ENCODE measurements at regions not wholly inside any gene's neighbourhood (a gene's known extent, or its start where the extent isn't known, plus 50 kb on each side); places are given as distances from the start of the nearest gene placed in this dataset.

DNA sequence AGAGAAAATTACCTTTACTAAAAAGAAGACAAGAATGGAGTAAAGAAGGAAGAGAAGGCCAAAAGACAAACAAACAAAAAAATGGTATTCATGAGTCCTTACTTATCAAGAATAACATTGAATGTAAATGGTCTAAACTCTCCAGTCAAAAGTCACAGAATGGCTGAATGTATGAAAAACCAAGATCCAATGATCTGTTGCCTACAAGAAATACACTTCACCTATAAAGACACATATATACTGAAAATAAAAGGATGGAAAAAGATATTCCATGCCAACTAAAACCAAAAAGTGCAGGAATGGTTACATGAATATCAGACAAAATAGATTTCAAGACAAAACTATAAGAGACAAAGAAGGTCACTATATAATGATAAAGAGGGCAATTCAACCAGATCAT, 65.0 kb upstream of the ASXL3 start:
- ChIA-PET POLR2A (no interaction called here), CTCF (no interaction called here)
- Histone ChIP-seq H3K27me3 (ENCODE audit: control insufficient read depth in 2 of 2, insufficient read depth in 2 of 2, low read length in 2 of 2) (no peaks in the 10 kb centered on the region), H3K9ac (replicated peaks; ENCODE audit: extremely low read depth, insufficient read depth, low read length) (no peak overlapping the region), H3K4me1 (ENCODE audit: control insufficient read depth, extremely low read depth, insufficient read depth, low read length) (no peaks in the 10 kb centered on the region), H3K27ac (ENCODE audit: insufficient read depth, low read depth, low read length) (no peak overlapping the region), H3K36me3 (ENCODE audit: control insufficient read depth in 2 of 2, extremely low read depth in 1 of 2, insufficient read depth in 2 of 2, low read length in 2 of 2) (no peaks in the 10 kb centered on the region), H4K20me1 (replicated peaks; ENCODE audit: control insufficient read depth, extremely low read depth, insufficient read depth, low read length) (no peaks in the 10 kb centered on the region), H3K79me2 (ENCODE audit: control insufficient read depth, insufficient read depth, low read length) (no peaks in the 10 kb centered on the region), H3K9me1 (replicated peaks; ENCODE audit: control insufficient read depth, extremely low read depth, insufficient read depth, low read length) (no peaks in the 10 kb centered on the region), H3K9me3 (replicated peaks; ENCODE audit: control insufficient read depth, insufficient read depth, low read length) (no peaks in the 10 kb centered on the region), H3K4me2 (ENCODE audit: insufficient read depth, low read length) (no peak overlapping the region), H3K4me3 (replicated peaks in 1 of 3; ENCODE audit: insufficient read depth in 1 of 3, low read depth in 1 of 3, low read length in 3 of 3) (no peak overlapping the region), H2AFZ (ENCODE audit: low read depth, low read length) (no peak overlapping the region)
- no peak for TF ChIP-seq GATA2 (IDR thresholded peaks at IDR 0.05; ENCODE audit: insufficient read depth, insufficient read length, low read depth, low read length)
- no peak for TF ChIP-seq JUN (IDR thresholded peaks at IDR 0.05; ENCODE audit: borderline replicate concordance, insufficient read depth, insufficient read length, low read depth)
- TF ChIP-seq, protein P1, sequence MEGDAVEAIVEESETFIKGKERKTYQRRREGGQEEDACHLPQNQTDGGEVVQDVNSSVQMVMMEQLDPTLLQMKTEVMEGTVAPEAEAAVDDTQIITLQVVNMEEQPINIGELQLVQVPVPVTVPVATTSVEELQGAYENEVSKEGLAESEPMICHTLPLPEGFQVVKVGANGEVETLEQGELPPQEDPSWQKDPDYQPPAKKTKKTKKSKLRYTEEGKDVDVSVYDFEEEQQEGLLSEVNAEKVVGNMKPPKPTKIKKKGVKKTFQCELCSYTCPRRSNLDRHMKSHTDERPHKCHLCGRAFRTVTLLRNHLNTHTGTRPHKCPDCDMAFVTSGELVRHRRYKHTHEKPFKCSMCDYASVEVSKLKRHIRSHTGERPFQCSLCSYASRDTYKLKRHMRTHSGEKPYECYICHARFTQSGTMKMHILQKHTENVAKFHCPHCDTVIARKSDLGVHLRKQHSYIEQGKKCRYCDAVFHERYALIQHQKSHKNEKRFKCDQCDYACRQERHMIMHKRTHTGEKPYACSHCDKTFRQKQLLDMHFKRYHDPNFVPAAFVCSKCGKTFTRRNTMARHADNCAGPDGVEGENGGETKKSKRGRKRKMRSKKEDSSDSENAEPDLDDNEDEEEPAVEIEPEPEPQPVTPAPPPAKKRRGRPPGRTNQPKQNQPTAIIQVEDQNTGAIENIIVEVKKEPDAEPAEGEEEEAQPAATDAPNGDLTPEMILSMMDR (IDR thresholded peaks at IDR 0.05; ENCODE audit: extremely low read depth in 1 of 2, insufficient read depth in 1 of 2, low read depth in 1 of 2, low read length in 2 of 2), result no peak
- no peak for FAIRE-seq
- intact Hi-C loops (cut with micrococcal nuclease), result no loop called here
- no peak for DNase-seq (ENCODE audit: low read depth, low spot score)
- no TSS peak for BruUV-seq (replicated peaks)
- dilution Hi-C loops (cut with MboI; ENCODE audit: extremely low pct_ligation_motif_present, low sequenced_read_pairs), result no loop called here

DNA sequence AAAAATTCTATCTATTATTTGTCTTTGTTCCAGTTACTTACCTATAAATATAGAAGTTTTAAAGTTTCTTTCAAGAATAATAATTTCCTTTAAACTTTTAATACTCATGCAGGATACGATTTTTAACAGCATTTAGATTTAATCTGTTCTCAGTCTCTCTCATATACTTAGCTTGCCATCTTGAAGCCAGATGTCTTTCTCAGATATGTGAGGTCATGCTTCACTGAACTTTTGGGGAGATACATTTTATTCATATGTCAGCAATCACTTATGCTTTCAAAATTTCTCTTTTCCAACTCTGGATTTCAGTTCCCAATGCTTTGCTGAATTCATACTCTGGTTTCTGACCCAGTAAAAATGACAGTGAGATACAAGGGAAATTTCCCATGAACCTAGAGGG, 66.5 kb upstream of the CCDC178 start:
- TF ChIP-seq JUN (IDR thresholded peaks at IDR 0.05; ENCODE audit: borderline replicate concordance, insufficient read depth, insufficient read length, low read depth) (no peak), FOS (IDR thresholded peaks at IDR 0.05; ENCODE audit: borderline replicate concordance, insufficient read depth, low read length) (no peak), GATA2 (IDR thresholded peaks at IDR 0.05; ENCODE audit: insufficient read depth, insufficient read length, low read depth, low read length) (no peak), MYC (IDR thresholded peaks at IDR 0.05; ENCODE audit: low read depth, low read length) (no peak), EZH2 (IDR thresholded peaks at IDR 0.05; ENCODE audit: borderline replicate concordance, low read depth, low read length, severe bottlenecking) (no peak), POLR2A (IDR thresholded peaks at IDR 0.05; ENCODE audit: low read depth, low read length) (no peak), POLR2AphosphoS5 (IDR thresholded peaks at IDR 0.05; ENCODE audit: insufficient read depth, low read depth, low read length) (no peak)
- TF ChIP-seq, protein P2, sequence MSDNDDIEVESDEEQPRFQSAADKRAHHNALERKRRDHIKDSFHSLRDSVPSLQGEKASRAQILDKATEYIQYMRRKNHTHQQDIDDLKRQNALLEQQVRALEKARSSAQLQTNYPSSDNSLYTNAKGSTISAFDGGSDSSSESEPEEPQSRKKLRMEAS (IDR thresholded peaks at IDR 0.05; ENCODE audit: insufficient read depth, insufficient read length), result no peak
- TF ChIP-seq, protein P1 (IDR thresholded peaks at IDR 0.05; ENCODE audit: extremely low read depth in 1 of 2, insufficient read depth in 1 of 2, low read depth in 1 of 2, low read length in 2 of 2), result no peak
- no peaks in the 10 kb centered on the region for H3K9me3 ChIP-seq (replicated peaks; ENCODE audit: control insufficient read depth, insufficient read depth, low read length)
- H3K79me2 ChIP-seq (ENCODE audit: control insufficient read depth, insufficient read depth, low read length), result no peaks in the 10 kb centered on the region
- DNase-seq (ENCODE audit: low read depth, low spot score) (no peak), FAIRE-seq (no peak)
- H3K27ac ChIP-seq (ENCODE audit: insufficient read depth, low read depth, low read length), result no peak overlapping the region
- H3K4me2 ChIP-seq (ENCODE audit: insufficient read depth, low read length), result no peak overlapping the region
- H3K4me3 ChIP-seq (replicated peaks in 1 of 3; ENCODE audit: insufficient read depth in 1 of 3, low read depth in 1 of 3, low read length in 3 of 3), result no peak overlapping the region
- dilution Hi-C loops (cut with MboI; ENCODE audit: extremely low pct_ligation_motif_present, low sequenced_read_pairs), result no loop called here
- no peak overlapping the region for H3K9ac ChIP-seq (replicated peaks; ENCODE audit: extremely low read depth, insufficient read depth, low read length)
- POLR2A ChIA-PET, result no interaction called here
- H3K9me1 ChIP-seq (replicated peaks; ENCODE audit: control insufficient read depth, extremely low read depth, insufficient read depth, low read length), result no peaks in the 10 kb centered on the region
- intact Hi-C loops (cut with micrococcal nuclease), result no loop called here
- no peaks in the 10 kb centered on the region for H3K4me1 ChIP-seq (ENCODE audit: control insufficient read depth, extremely low read depth, insufficient read depth, low read length)
- no peak overlapping the region for H2AFZ ChIP-seq (ENCODE audit: low read depth, low read length)
- no TSS peak for BruUV-seq (replicated peaks)
- no peaks in the 10 kb centered on the region for H4K20me1 ChIP-seq (replicated peaks; ENCODE audit: control insufficient read depth, extremely low read depth, insufficient read depth, low read length)
- H3K36me3 ChIP-seq (ENCODE audit: control insufficient read depth in 2 of 2, extremely low read depth in 1 of 2, insufficient read depth in 2 of 2, low read length in 2 of 2), result no peaks in the 10 kb centered on the region
- H3K27me3 ChIP-seq (ENCODE audit: control insufficient read depth in 2 of 2, insufficient read depth in 2 of 2, low read length in 2 of 2), result no peaks in the 10 kb centered on the region
- CTCF ChIA-PET, result interaction anchor here (0.8 to 1.5 kb wide), 2 partner anchors 38 to 50 kb away, joined by 3 read pairs; no protein-coding TSS in a partner anchor

Measured in endothelial cell of umbilical vein (primary cell).